GM12864 (cell line): ENCODE measurements at regions not wholly inside any gene's neighbourhood (a gene's known extent, or its start where the extent isn't known, plus 50 kb on each side); places are given as distances from the start of the nearest gene placed in this dataset.

Experiments used
- DNase-seq: peaks from one replicate; pipeline ENCODE4 v3.0.0-alpha.2; 2011; ENCODE audit warnings: low read depth
- H3K4me3 ChIP-seq: 2 replicates; pipeline ENCODE4 v1.5.1; 2011; ENCODE audit warnings: mild to moderate bottlenecking, low read depth, low read length, control low read depth
- CTCF ChIP-seq: IDR thresholded peaks from 2 replicates; pipeline ENCODE4 v1.5.1; 2011; ENCODE audit warnings: low read depth, mild to moderate bottlenecking, moderate library complexity, low read length, control low read depth, inconsistent platforms; ENCODE audit errors: missing control alignments

GRCh38 chr3:74036568-74036967 lies 411.8 kb upstream of the PDZRN3 start:
- H3K4me3 ChIP-seq: no peak overlapping the region
- no peak for DNase-seq

GRCh38 chr3:74036102-74036501 lies 411.4 kb upstream of the PDZRN3 start:
- no peak for TF ChIP-seq CTCF
- no peak overlapping the region for H3K4me3 ChIP-seq
- no peak for DNase-seq

More at GRCh38 chr3:74036568-74036967, 411.8 kb upstream of the PDZRN3 start:
- TF ChIP-seq CTCF: no peak

DNA sequence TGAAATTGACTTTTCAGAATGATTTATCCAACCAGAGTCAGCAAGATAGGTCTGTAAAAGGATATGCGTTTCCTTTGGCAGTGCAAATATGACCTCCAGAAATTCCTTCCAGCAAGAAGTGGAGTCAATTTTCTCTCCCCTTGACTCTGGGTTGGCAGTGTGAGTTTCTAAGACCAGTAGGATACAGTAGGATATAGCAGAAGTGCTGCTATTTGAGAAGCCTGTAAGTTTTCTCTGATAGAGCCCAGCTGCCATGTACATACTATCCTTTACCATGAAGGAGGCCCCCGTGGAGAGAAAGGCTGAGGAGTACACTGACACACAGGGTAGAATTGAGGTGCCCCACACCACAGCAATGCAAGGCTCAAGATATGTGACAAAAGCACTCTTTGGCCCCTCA lies 409.1 kb upstream of the PDZRN3 start:
- no peak for DNase-seq
- TF ChIP-seq CTCF: no peak
- no peak overlapping the region for H3K4me3 ChIP-seq

GRCh38 chr3:74033381-74033780 lies 408.6 kb upstream of the PDZRN3 start:
- no peak overlapping the region for H3K4me3 ChIP-seq
- no peak for DNase-seq
- no peak for TF ChIP-seq CTCF

DNA sequence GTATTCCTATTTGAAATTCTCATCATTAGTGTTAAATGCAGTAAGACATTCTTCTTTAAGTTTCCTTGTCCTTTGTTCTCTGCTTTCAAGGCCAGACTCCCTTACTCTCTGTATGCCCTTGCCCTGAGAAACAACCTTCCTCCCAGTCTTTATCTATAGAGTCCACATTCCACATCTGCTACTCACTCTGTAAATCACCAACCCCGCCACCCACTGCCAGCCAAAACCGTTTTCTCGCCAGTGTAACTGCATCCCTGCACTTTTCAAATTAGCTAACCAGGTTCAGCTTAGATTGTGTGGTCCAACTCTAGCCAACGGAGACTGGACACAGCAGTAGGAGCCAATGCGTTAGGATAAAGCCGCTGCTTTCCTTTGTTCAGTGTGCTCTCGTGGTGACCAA lies 402.4 kb upstream of the PDZRN3 start:
- TF ChIP-seq CTCF: no peak
- H3K4me3 ChIP-seq: no peak overlapping the region
- no peak for DNase-seq

GRCh38 chr3:74023395-74023794 lies 398.7 kb upstream of the PDZRN3 start:
- no peak overlapping the region for H3K4me3 ChIP-seq
- DNase-seq: no peak
- no peak for TF ChIP-seq CTCF

DNA sequence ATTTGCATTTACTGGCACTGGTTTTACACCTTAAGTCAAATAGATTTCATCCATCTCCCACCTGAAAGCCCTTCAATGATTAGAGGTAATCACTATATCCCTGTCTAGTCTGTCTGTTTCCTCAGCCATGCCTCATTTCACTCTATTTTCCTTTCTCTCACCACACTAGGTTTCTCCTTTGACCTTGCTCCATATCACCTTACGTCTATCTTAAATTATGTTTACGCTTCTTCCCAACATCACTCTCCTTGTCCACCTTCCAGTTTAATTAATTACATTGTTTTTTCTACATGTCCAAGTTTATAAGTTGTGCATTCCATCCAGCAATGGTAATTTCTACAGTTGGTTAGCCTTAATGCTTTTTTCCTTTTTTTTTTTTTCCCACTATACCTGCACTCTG lies 396.7 kb upstream of the PDZRN3 start:
- no peak for TF ChIP-seq CTCF
- no peak for DNase-seq

More for the DNA sequence above, 396.7 kb upstream of the PDZRN3 start:
- H3K4me3 ChIP-seq: no peak overlapping the region
